GM12874 (cell line): ENCODE measurements at regions not wholly inside any gene's neighbourhood (a gene's known extent, or its start where the extent isn't known, plus 50 kb on each side); places are given as distances from the start of the nearest gene placed in this dataset.

Experiments used
- TF ChIP-seq, protein P1 (sequence below): IDR thresholded peaks from 2 replicates; pipeline ENCODE4 v1.5.1; 2011; ENCODE audit warnings: low read depth, mild to moderate bottlenecking, control low read depth, low read length, moderate library complexity; ENCODE audit not compliant: insufficient read depth

DNA sequence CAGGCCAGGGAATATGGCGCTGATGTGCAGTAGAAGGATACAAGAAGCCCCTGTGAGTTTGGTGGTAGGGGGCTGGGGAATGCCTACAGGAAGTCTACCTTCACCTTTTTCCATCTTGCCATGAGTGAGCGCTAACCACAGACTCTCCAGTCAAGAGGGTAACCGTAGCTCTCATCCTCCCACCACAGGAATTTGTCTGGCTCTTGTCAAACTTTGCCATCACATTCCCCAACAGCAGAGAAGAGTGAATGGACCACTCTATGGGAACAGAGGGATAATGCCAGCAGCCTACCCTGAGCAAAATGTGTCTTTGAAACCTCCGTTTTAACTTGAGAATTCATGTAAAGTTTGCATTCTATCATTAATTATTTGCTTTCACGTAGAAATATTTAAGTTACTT is 168.3 kb downstream of the NRP2 start:
- TF ChIP-seq, protein P1, sequence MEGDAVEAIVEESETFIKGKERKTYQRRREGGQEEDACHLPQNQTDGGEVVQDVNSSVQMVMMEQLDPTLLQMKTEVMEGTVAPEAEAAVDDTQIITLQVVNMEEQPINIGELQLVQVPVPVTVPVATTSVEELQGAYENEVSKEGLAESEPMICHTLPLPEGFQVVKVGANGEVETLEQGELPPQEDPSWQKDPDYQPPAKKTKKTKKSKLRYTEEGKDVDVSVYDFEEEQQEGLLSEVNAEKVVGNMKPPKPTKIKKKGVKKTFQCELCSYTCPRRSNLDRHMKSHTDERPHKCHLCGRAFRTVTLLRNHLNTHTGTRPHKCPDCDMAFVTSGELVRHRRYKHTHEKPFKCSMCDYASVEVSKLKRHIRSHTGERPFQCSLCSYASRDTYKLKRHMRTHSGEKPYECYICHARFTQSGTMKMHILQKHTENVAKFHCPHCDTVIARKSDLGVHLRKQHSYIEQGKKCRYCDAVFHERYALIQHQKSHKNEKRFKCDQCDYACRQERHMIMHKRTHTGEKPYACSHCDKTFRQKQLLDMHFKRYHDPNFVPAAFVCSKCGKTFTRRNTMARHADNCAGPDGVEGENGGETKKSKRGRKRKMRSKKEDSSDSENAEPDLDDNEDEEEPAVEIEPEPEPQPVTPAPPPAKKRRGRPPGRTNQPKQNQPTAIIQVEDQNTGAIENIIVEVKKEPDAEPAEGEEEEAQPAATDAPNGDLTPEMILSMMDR, result no peak

DNA sequence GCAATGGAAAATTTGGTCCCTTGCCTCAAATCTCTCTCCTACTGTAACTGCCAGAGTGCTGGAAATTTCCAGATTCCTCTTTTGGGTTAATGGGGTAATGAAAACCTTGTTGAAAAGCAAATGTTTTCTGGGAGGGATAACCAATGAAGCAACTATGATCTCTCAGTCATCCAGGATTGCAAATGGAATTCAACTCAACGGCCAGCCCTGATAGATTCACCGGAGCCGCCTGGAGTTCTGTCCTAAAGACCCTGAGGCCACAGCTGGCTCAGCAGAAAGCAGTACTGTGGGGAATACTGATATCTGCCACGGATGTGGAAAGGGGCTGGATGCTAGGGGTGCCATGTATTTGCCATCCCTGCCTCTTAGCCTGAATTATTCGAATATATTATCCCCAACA is 167.8 kb downstream of the NRP2 start:
- TF ChIP-seq, protein P1, result no peak

DNA sequence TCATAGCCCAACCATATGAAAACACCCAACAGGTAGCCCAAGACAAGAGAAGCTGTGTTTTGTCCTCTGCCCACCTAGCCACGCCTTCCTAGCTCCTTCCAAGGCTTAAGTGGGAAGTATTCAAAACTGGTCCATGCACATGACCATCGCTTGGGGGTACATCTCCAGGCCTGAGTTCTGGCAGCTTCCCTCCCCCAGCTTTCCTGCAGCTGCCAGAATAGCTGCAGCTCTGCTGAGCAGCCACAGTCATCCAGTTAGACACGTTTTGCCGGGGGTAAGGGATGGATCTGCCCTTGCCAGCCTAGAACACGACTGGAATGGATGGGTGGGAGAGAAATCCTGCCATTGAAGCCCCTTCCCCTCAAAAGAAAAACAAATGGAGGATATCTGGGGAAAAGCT is 166.8 kb downstream of the NRP2 start:
- TF ChIP-seq, protein P1, result no peak

DNA sequence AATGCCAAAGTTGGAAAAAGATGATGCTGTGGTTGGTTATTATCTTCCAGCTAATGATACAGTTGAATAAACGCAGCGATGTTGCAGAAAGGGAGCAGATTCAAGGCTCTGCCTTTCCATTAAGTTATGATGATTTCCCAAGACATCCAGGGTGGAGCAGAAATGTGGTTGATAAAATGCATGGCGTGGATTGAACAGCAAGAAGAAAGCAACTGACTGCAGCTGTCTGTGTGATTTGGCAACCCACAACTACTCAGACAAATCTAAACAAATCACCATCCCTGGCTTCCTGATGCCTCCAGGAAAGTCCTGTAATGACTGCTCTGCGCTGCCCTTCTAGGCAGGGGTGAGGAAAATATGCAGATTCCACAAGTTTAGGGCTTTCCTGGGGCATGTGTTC is 166.3 kb downstream of the NRP2 start:
- TF ChIP-seq, protein P1, result no peak
